CD14-positive monocyte (primary cell): ENCODE measurements at regions not wholly inside any gene's neighbourhood (a gene's known extent, or its start where the extent isn't known, plus 50 kb on each side); places are given as distances from the start of the nearest gene placed in this dataset.

ENCODE experiments used
- DNase-seq, 3 donors: peaks; one replicate each; pipeline ENCODE4 v3.0.0-alpha.2; 2011 to 2022
- H2AFZ ChIP-seq: 2 replicates; pipeline ENCODE4 v1.6.0; 2012; ENCODE audit warnings: mild to moderate bottlenecking, low read depth, low read length, inconsistent platforms; ENCODE audit not compliant: insufficient read depth, poor library complexity, severe bottlenecking
- H3K27ac ChIP-seq, 2 donors: 1 replicate in 1 of 2; 2 replicates in 1 of 2; pipeline ENCODE4 v1.5.1; 2012 to 2013; ENCODE audit warnings: low read length in 2 of 2, control low read depth in 1 of 2, inconsistent platforms in 1 of 2, low read depth in 1 of 2, mild to moderate bottlenecking in 1 of 2
- H3K27me3 ChIP-seq, 2 donors: one replicate each; pipeline versions ENCODE4 v1.6.0 to v1.6.1; 2011 to 2013; ENCODE audit warnings: low read length in 2 of 2; ENCODE audit not compliant: control insufficient read depth in 2 of 2, insufficient read depth in 2 of 2
- H3K36me3 ChIP-seq, 2 donors: replicated peaks in 1 of 2; 1 replicate in 1 of 2; 2 replicates in 1 of 2; pipeline versions ENCODE4 v1.5.1 to v1.6.1; 2012 to 2013; ENCODE audit warnings: low read length in 2 of 2, control low read depth in 1 of 2, inconsistent platforms in 1 of 2, mild to moderate bottlenecking in 1 of 2; ENCODE audit not compliant: insufficient read depth in 2 of 2, control insufficient read depth in 1 of 2
- H3K4me1 ChIP-seq, 2 donors: 1 replicate in 1 of 2; 2 replicates in 1 of 2; pipeline versions ENCODE4 v1.5.1 to v1.6.1; 2012 to 2013; ENCODE audit warnings: low read length in 2 of 2, control low read depth in 1 of 2, inconsistent platforms in 1 of 2, mild to moderate bottlenecking in 1 of 2, moderate library complexity in 1 of 2; ENCODE audit not compliant: insufficient read depth in 2 of 2, control insufficient read depth in 1 of 2
- H3K4me2 ChIP-seq: replicated peaks from 2 replicates; pipeline ENCODE3; 2012; ENCODE audit warnings: low read length, moderate library complexity, mild to moderate bottlenecking; ENCODE audit not compliant: poor library complexity, severe bottlenecking; ENCODE audit errors: extremely low read depth
- H3K4me3 ChIP-seq, 3 experiments: fragments of 200-600 bp in 1 of 3; sonication (generic) in 1 of 3; replicated peaks in 1 of 3; 1 replicate in 2 of 3; 2 replicates in 1 of 3; pipeline ENCODE4 v1.5.1; 2011 to 2013; ENCODE audit warnings: low read length in 3 of 3, mild to moderate bottlenecking in 3 of 3, control low read depth in 2 of 3, low read depth in 2 of 3, inconsistent platforms in 1 of 3, moderate library complexity in 1 of 3
- H3K79me2 ChIP-seq: 2 replicates; pipeline ENCODE4 v1.6.0; 2012; ENCODE audit warnings: mild to moderate bottlenecking, control low read depth, inconsistent platforms, low read length, moderate library complexity; ENCODE audit not compliant: insufficient read depth
- H3K9ac ChIP-seq: 2 replicates; pipeline ENCODE4 v1.6.0; 2017; ENCODE audit warnings: low read length, mild to moderate bottlenecking; ENCODE audit not compliant: insufficient read depth, poor library complexity, severe bottlenecking
- H3K9me3 ChIP-seq, 2 donors: replicated peaks in 1 of 2; 1 replicate in 1 of 2; 2 replicates in 1 of 2; pipeline versions ENCODE4 v1.5.1 to v1.6.1; 2012 to 2013; ENCODE audit warnings: low read length in 2 of 2, control low read depth in 1 of 2; ENCODE audit not compliant: control insufficient read depth in 1 of 2, insufficient read depth in 1 of 2
- H4K20me1 ChIP-seq: 2 replicates; pipeline ENCODE4 v1.6.0; 2012; ENCODE audit warnings: mild to moderate bottlenecking, low read length, control low read depth, moderate library complexity; ENCODE audit not compliant: insufficient read depth
- H3K27ac Mint-ChIP-seq, 7 donors: one replicate each; pipeline ENCODE4 v1.8.0; 2020; ENCODE audit warnings: mild to moderate bottlenecking in 7 of 7, mixed read lengths in 7 of 7, moderate library complexity in 6 of 7, inconsistent platforms in 2 of 7
- H3K27me3 Mint-ChIP-seq, 3 donors: one replicate each; pipeline ENCODE4 v1.8.0; 2021 to 2022; ENCODE audit warnings: low read depth in 3 of 3, mild to moderate bottlenecking in 3 of 3, mixed read lengths in 3 of 3, moderate library complexity in 3 of 3, inconsistent platforms in 1 of 3
- H3K36me3 Mint-ChIP-seq, 2 donors: one replicate each; pipeline ENCODE4 v1.8.0; 2020; ENCODE audit warnings: mixed read lengths in 2 of 2, inconsistent platforms in 1 of 2, mild to moderate bottlenecking in 1 of 2
- H3K4me1 Mint-ChIP-seq: one replicate; pipeline ENCODE4 v1.8.0; 2020; ENCODE audit warnings: mild to moderate bottlenecking, mixed read lengths
- H3K4me3 Mint-ChIP-seq, 2 donors: one replicate each; pipeline ENCODE4 v1.8.0; 2020; ENCODE audit warnings: mild to moderate bottlenecking in 2 of 2, mixed read lengths in 2 of 2, moderate library complexity in 1 of 2
- H3K9me3 Mint-ChIP-seq, 7 donors: one replicate each; pipeline ENCODE4 v1.8.0; 2020 to 2022; ENCODE audit warnings: mixed read lengths in 7 of 7, mild to moderate bottlenecking in 6 of 7, moderate library complexity in 6 of 7, inconsistent platforms in 2 of 7
- WGBS: methylation state at CpG from one replicate; pipeline ENCODE4 v1.1.5; 2013; ENCODE audit warnings: missing lambda C conversion rate; ENCODE audit not compliant: insufficient coverage; 5-methylcytosine and 5-hydroxymethylcytosine counted together
- intact Hi-C, 2 donors: fragments of 100-400 bp; cut with micrococcal nuclease; formaldehyde crosslinking; loops; one replicate each; pipeline versions ENCODE4 v1.15.0 to v1.15.1; 2023
- TF ChIP-seq, protein P1 (sequence below): fragments of 200-600 bp; IDR thresholded peaks from one replicate; pipeline ENCODE4 v1.8.0; 2022; ENCODE audit warnings: antibody characterized with exemption, mild to moderate bottlenecking

DNA sequence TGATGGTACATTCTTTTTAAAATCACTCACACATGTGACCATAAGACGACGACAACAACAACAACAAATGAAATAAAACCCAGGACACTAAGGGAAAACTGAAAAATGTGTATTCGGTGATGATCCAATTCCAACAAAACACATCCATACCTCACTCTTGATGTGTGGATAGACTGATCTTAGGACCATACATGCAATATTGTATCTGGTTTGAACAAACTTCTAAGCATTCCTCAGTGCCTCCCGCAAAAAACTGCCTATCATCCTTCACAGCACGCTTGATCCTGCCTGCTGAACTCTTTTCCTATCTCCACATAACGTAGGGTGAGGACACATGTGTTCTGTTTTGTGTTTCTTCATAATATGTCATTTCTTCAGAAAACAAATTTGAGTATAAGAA is 415.2 kb downstream of the KCTD12 start:
- no peaks in the 10 kb centered on the region for H3K9me3 ChIP-seq
- TF ChIP-seq, protein P1, sequence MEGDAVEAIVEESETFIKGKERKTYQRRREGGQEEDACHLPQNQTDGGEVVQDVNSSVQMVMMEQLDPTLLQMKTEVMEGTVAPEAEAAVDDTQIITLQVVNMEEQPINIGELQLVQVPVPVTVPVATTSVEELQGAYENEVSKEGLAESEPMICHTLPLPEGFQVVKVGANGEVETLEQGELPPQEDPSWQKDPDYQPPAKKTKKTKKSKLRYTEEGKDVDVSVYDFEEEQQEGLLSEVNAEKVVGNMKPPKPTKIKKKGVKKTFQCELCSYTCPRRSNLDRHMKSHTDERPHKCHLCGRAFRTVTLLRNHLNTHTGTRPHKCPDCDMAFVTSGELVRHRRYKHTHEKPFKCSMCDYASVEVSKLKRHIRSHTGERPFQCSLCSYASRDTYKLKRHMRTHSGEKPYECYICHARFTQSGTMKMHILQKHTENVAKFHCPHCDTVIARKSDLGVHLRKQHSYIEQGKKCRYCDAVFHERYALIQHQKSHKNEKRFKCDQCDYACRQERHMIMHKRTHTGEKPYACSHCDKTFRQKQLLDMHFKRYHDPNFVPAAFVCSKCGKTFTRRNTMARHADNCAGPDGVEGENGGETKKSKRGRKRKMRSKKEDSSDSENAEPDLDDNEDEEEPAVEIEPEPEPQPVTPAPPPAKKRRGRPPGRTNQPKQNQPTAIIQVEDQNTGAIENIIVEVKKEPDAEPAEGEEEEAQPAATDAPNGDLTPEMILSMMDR: no peak
- no peak overlapping the region for H3K9ac ChIP-seq
- no peak overlapping the region for H3K4me3 ChIP-seq
- peaks cover 0 to 3% (median 1%) of the 10 kb centered on the region in 3 donors for H3K27me3 Mint-ChIP-seq
- no peak for DNase-seq
- no peaks in the 10 kb centered on the region for H3K4me1 Mint-ChIP-seq
- H3K27me3 ChIP-seq: no peaks in the 10 kb centered on the region
- intact Hi-C loops: loop anchor here (10.0 kb wide), 4 partner anchors 434 to 776 kb away; no protein-coding TSS in a partner anchor
- H3K27ac Mint-ChIP-seq: no peak overlapping the region
- no peak overlapping the region for H2AFZ ChIP-seq
- no peaks in the 10 kb centered on the region for H4K20me1 ChIP-seq
- no peaks in the 10 kb centered on the region for H3K36me3 ChIP-seq
- H3K4me1 ChIP-seq: no peaks in the 10 kb centered on the region
- peaks cover 0 to 1% (median 0%) of the 10 kb centered on the region in 7 donors for H3K9me3 Mint-ChIP-seq
- no peak overlapping the region for H3K27ac ChIP-seq
- H3K4me3 Mint-ChIP-seq: no peak overlapping the region
- no peak overlapping the region for H3K4me2 ChIP-seq
- no peaks in the 10 kb centered on the region for H3K79me2 ChIP-seq
- no CpG with 5 or more reads among the region's 6 CpGs for WGBS
- no peaks in the 10 kb centered on the region for H3K36me3 Mint-ChIP-seq

DNA sequence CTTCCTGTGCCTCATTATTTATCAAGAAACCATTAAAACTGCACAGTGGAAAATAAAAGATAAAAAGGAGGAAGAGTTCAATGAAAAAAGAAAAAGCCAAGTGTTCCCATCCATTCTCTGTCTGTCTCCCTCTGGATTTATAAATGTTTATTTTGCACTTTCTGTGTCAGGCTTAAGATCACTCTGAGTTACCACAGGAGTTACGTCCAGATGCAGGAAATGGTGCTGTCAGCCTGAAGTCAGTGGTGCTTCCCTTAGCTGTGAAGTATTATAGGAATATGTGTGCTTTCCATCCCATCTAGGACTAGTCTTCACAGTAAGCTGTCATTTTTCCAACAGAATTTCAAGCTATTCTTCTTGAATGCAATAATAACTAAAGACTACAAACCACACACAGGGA is 420.2 kb downstream of the KCTD12 start:
- no peaks in the 10 kb centered on the region for H3K36me3 Mint-ChIP-seq
- no peaks in the 10 kb centered on the region for H4K20me1 ChIP-seq
- H3K27me3 Mint-ChIP-seq: peaks cover 0 to 3% (median 0%) of the 10 kb centered on the region in 3 donors
- H3K9me3 Mint-ChIP-seq: peaks cover 0 to 8% (median 0%) of the 10 kb centered on the region in 7 donors
- no peak overlapping the region for H3K9ac ChIP-seq
- H3K27ac ChIP-seq: no peak overlapping the region
- H3K27me3 ChIP-seq: no peaks in the 10 kb centered on the region
- H3K4me3 Mint-ChIP-seq: no peak overlapping the region
- H3K4me2 ChIP-seq: no peak overlapping the region
- no peaks in the 10 kb centered on the region for H3K4me1 Mint-ChIP-seq
- H3K27ac Mint-ChIP-seq: no peak overlapping the region
- no peak overlapping the region for H3K4me3 ChIP-seq
- H3K79me2 ChIP-seq: no peaks in the 10 kb centered on the region
- no peaks in the 10 kb centered on the region for H3K4me1 ChIP-seq
- no CpG with 5 or more reads among the region's 1 CpG for WGBS
- H2AFZ ChIP-seq: no peak overlapping the region
- no peak for DNase-seq
- no peaks in the 10 kb centered on the region for H3K36me3 ChIP-seq
- TF ChIP-seq, protein P1: no peak
- no peaks in the 10 kb centered on the region for H3K9me3 ChIP-seq
- intact Hi-C loops: no loop called here
